GM21825 (cell line): ENCODE measurements at regions not wholly inside any gene's neighbourhood (a gene's known extent, or its start where the extent isn't known, plus 50 kb on each side); places are given as distances from the start of the nearest gene placed in this dataset.

Source experiments
- ATAC-seq: cut with Tn5 transposase; IDR thresholded peaks from one replicate; pipeline ENCODE4 v1.9.1; 2021; ENCODE audit warnings: mild to moderate bottlenecking, moderate library complexity; ENCODE audit not compliant: unreplicated experiment

DNA sequence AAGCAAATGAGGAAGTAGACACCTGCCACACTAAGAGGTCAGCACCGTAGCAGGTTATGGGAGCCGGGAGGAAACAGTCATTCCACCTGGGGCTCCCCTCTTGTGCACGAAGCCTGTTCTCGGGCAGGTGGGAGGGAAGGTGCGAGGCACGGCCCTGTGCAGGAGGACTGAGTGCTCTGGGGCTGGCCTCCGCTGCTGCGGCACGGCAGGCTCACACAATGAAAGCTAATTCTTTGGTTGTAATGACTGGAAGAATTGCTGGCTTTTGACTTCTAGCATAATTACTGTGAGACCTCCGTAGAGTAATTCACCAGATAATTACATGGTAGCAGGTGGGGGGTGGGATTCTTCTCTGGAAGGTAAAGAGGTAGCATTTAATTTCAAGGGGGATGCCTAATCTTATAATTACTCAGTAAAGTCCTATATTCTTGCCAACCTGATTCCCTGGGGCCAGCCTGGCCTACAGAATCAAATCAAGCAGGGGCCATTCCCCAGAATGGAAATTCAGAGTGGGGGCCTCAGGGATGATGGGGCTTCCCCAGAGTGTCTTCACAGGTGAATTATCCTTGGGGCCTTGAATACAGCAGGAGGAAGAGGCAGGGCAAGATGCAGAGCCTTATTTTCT is 129.1 kb downstream of the TPRA1 start:
- ATAC-seq = no peak

DNA sequence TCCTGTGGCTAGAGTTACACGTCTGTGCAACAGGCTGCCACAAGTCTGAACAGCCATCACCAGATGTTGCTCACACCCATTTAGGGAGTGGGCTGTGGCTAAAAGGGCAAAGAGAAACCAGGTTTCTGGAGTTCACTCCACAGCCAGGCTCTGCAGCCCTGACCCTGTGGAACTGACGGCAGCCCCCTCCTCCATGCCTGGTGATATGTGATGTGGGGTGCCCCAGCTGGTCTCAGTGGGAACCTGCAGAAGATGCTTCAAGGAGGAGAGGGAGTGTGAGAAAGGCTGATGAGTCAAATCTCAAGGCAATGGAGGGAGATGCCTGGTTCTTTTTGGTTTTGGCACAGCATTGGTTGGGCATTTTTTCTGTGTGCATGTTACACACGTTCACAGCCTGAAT is 130.6 kb downstream of the TPRA1 start:
- no peak for ATAC-seq

DNA sequence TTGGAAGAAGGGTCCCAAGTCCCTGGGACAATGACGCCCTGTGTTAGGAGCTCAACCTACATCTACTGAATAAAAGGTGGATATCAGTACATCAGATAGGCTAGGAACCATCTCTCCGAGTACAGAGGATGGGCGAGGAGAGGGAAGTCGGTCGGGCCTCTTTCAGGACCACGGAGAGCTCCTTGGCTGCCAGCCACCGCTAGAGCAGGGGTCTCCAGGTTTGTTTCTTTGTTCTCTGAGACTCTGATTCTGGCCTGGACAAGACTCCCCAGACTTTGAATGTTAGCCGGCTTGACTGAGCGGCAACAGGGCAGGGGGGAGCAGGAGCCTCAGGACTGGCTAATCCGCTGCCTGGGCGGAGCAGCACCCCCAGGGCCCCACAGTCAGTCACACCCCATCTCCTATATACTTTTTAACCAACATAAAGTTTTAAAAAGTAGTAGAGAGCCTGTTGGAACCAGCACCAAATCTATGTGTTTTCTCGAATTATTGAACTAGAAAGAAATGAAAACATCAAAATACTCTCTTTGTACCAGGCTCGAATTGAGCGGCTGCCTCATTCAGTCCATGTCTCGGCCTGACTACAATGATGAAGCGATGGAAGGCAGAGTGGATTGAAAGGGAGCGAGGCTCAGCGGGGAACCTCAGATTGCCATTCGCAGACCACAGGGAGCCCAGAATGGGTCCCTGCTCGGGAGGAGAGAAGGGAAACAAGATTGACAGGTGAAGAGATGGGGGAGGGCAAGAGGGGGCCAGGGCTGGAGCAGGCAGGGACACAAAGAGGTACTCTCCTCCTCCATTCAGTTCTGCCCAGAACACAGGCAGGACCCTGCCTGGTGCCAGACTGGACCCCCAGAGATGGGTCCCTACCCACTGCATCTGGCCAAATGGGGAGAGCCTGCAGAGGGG is 131.6 kb downstream of the TPRA1 start:
- ATAC-seq = no peak

DNA sequence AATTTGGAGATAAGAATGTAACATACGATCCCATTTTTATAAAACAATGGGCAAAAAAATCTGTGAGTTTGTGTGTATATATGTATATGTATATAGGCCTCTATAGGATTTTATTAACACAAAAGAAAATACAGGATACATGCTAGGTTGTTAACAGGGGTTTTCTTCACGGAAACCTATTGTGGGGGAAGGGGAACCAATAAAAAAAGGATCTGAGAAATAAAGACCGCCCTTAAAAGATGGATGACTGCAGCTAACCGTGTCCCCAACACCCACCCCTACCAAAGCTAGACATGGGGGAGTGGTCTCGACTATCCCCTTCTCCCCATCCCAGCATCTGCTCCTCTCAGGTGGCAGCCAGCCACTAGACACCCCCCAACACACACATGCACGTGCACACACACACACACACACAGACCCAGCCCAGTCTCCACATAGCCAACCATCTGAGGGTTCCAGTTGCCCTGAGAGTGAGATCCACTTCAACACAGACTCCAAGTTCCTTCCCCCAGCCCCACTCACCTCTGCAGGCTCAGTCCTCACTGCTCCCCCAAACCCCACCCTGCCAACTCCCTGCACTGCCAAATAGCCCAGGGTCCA is 132.9 kb downstream of the TPRA1 start:
- ATAC-seq = no peak

DNA sequence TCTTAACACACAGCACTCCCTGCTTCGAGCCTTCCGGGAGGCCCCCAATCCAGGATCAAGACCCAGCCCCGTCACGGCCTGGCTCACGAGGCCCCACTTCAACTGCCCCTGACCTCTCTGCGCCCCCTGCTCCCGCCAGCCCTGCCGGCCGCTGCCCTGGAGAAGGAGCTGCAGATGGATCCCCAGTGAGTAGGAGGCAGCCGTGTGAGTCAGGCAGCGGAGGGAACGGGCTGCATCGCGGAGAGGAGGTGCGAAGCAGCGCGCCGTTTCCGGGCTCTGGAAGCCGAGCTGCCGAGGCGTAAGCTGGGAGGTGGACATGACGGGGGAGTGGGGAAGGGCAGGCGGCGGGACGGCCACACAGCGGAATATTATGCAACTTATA is 133.4 kb downstream of the TPRA1 start:
- no peak for ATAC-seq

DNA sequence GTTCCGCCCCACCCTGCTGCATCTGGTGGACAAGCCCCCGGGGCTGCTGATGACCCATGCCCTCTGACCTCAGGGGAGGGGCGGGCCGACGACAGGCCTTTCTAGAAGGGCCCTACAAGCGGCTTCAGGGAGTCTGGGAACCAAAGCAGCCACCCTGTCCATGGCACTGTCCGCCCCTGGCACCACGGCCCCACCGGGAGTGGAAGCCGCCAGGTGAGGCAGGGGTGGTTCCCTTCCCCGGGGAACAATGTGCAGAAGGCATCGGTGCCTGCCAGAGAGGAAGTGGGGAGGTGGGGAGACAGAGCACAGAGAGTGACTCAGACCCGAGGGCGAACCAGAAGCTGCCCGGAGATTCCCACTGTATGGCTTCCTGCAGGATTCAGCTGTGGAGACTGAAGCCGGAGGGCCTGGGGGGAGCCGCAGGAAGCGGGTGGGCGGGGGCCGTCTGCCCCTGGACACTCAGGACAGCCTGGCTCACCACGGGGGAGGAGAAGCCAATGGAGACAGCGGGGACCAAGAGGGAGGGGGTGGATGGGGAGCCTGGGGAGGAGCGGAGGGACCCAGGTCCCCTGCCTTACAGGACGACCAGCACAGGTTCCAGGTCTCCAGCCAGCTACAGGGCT is 134.0 kb downstream of the TPRA1 start:
- ATAC-seq = no peak

DNA sequence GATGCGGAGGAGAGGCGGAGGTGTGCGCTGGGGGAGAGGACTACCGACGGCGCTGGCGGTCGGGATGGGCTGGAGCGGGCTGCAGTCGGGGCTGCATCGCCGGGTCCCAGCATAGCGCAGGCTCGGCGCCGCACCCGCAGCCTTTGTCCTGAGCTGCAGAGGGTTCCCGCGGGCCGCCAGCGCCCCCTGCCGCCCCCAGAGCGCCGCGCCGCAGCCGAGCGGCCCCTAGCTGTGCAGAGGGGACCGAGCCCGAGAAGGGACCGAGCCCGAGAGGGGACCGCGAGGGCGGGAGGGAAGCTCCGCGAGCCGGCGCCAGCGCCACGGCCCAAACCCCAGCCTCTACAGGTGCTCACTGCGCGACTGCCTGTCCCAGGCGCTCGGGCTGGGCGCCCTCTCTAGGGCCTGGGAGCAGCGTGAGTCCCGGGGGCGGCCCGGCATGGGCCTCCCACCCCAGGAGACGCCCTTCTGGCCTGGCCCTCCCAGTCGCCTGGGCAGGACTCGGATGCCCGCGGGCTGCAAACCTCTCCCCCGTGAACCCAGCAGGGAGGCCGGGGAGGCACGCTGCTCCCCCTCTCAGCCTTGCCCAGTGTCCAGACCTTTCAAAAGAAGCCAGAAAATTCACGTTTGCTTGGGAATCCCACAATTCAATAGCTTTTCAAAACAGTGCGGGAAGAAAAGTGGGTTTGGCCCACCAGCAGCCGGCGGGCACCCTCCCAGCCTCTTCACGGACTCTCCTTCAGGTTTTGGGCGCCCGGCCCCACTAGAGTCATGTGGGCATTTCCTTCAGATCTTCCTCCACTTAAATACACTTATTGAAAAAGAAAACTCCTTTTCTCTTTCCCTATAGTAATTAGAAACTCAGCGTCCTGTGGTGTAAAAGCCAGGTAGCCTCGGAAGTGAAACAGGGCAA is 134.7 kb downstream of the TPRA1 start:
- ATAC-seq = peak; percentile 69

DNA sequence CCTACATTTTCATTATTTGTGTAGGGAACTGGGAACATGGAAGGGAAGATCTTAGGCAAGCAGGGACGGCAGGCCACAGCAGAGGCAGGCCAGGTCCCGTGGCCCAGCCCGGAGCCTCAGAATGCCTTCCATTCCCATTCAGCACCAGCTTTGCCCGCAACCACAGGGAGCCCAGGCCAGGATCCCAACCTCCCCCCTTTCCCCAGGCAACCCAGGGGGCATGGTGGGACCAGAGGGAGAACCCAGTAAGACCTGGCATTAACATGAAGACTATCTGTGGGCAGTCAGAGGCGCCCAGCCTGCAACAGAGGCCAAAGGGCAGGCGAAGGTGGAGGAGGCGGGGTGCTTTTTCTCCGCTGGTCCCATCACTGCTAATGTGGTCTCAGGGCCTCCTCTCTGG is 135.6 kb downstream of the TPRA1 start:
- no peak for ATAC-seq

DNA sequence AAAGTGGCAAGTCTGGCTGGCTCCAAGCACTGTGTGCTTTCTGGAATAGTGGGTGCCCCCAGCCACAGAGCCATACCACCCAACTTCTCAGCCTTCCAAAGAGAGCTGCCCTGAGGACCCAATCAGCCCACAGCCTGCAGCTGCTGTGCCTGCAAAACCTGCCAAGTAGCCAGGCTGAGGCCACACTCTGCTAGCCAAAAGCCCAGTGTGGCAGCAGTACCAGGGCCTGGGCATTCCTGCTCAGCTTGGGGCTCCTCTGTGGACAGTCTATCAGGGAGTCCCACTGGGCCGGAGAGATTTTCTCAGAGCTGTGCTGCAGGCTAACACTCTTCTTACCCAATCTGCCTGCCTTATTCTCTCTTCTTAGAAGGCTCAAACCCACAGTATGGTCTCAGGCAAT is 136.5 kb downstream of the TPRA1 start:
- ATAC-seq = no peak

DNA sequence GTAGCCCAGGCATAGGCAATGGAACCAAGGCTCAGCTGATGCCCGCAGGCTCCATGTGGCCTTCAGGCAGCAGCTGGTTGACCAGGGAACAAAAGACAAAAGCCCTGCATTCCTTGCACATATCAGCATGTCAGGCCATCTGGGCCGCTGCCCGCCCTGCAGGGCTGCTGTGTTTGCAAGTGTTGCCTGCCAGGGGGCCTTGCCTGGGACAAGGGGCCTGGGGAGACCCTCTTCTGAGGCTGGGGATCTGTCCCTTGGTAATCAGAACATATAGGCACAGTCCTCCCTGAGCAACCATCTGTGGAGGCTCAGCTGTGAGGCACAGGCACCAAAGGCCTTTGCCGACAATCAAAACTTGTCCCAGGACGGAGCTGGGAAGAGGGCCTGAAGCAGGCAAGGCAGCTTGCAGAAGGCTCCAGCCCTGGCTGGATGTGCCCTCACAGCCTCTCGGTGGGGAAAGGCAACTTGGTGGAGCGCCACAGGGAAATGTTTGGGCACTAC is 138.2 kb downstream of the TPRA1 start:
- no peak for ATAC-seq

DNA sequence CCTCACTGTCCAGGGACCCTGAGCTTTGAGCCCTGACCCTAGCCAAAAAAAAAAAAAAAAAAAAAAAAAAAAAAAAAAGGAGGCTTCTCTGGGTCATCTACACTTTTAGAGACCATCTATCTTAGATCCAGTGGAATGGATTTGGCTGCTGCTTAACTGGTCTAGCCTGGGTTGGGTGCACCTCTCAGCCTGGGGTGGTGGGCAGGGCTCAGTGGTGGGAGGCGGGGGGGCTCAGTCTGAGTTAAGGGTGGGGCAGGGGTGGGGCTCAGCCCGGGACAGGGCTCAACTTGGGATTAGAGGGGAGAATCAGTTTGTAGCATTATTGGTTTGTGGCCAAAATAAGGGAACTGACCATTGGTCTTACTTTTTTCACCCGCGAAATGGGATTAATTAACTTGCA is 139.2 kb downstream of the TPRA1 start:
- no peak for ATAC-seq

DNA sequence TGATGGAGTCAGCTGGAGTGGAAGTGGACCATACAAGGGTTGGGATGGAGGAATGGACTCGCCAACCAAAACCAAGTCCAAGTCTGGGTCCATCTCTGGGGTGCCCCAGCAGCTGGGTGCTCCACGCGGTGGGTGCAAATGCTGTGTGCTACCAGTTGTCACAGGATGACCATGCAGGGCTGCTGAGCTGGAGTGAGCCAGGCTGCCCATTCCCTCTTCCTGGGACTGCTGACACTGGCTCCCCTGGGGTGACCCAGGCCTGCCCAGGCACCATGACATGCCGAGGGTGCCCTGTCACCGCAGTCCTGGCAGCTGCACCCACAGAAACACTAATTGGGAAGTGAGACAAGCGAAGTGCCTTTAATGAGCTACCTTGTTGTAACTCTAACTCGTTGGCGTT is 140.2 kb downstream of the TPRA1 start:
- ATAC-seq = no peak

DNA sequence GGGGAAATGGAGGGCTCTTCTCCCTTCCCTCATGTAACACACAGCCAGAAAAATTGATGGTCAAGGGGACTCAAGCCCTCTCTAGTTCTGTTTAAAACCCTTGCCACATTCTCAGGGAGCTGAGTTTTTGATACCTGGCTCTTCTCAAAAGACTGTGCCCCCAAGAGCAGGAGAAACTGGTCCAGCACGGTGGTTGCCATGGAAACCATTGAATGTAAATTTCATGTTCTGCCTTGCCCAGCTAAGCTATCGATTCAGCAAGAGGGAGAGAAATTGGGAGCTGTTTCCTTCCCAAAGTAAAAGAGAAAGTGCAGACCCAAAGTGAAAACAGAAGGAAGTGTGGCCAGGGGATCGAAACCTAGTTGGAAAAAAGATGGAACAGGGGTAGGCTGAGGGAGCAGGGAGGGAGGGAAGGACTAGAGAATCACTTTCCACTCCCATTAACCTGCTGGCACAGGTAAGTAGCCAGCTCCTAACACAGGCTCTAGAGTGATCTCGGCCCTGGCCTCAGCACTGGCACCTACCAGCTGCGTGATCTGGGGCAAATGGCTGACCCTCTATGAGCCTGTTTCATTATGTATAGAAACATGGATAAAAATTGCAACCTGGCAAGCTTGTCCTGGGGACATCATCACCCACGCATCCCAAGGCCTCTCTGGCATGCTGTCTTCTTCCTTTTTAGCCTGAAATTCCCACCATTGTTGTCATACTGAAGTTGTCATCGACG is 140.9 kb downstream of the TPRA1 start:
- ATAC-seq = no peak

DNA sequence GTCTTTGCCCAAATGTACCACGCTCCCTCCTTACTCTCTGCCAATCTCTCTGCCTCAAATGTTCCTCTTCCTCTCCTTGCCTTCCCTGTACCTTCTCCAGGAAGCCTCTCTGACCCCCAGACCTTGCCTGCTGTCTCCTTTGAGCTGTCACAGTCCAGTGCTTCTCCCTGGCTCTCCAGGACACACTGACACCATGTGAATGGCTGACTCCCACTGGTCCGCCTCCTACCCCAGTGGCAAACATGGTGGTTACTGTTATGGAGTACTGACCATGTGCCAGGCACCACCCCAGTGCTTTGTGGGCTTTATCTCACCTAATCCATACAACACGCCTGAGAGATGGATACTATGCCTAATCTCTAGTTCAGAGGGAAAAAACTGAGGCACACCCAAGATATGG is 141.9 kb downstream of the TPRA1 start:
- no peak for ATAC-seq

DNA sequence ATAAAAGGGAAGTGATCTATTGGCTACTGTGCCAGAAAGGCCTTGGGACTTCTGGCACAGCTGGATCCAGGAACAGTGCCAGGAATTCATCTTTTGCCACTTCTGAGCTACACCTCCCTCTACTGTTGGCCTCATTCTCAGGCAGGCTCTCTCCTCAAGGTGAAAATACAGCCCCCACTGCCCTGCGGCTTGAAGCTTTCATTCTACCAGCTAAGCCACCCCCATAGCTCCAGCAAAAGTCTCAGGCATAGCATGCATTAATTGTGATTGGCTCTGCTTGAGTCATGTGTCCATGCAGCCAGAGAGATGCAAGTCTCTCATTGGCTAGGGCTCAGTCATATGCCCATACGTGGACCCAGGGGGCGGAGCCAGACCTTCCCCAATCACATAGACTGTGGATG is 142.4 kb downstream of the TPRA1 start:
- no peak for ATAC-seq

DNA sequence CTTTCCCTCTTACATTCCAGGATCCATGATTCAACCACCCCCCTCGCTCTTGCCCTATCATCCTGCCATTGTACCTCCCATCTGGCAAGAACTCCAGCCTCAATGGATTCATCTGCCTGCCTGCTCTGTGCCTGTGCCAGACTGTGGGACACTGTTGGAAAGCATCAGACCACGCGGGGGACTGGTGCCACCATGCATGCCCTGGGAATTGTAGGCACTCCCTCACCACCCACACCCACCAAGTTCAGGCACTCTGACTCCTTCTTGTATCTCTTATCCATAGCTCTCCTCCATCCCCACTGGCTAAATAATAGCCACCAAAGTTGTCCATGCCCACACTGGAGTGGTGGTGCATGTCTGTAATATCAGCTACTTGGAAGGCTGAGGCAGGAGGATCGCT is 143.8 kb downstream of the TPRA1 start:
- ATAC-seq = no peak

DNA sequence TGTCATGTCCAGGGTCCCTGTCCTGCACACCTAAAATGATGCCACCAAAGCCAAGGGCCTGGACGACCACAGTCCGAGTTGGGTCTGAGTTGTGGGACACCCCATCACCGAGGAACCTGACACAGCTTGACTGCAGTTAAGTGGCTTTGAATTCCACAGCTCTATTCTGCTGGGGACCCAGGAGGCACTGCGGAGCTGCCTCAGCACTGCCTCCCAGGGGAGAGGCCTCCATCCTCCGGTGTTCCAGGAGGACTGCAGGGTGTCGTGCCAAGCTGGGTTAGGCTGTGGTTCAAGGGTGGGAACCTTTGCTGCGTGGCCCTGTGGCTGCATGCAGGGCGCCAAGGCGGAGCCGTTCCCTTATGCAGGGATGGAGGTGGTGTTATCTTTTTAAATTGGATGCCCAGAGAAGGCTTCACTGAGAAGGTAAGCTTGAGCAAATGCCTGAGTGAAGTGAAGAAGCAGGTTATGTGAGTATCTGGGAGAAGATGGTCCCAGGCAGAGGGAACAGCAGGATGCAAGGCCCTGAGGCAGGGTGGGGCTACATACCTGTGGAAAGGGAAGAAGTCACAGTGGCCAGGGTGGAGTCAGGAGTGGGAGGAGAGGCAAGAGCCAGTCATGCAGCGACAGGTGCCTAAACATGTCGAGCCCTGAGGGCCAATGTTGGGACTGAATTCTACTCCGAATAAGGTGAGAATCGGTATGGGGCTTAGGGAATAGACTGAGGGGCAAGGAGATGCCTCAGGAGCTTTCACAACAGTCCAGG is 144.8 kb downstream of the TPRA1 start:
- no peak for ATAC-seq

DNA sequence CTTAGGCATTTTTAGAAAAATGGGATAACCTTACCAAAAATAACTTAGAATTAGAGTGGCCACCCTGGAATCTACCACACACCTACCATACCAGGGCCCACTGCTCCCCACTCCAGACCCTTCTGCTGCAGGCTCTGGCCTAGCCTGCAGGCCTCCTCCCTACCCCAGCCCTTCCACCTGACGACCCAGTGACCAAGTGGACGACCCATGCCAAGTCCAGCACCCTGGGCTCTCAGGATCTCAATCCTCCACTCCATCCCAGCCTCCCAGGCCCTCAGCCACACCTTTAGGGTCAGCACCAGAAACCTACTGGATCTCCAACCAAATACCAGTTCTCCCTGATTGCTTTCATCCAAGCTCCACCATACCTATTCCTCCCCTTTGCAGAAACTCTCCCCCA is 145.8 kb downstream of the TPRA1 start:
- ATAC-seq = no peak
